C4-2B (cell line): ENCODE measurements at regions not wholly inside any gene's neighbourhood (a gene's known extent, or its start where the extent isn't known, plus 50 kb on each side); places are given as distances from the start of the nearest gene placed in this dataset.

Experiments used
- H3K27ac ChIP-seq: fragments of 450-650 bp; 2 replicates; pipeline ENCODE4 v1.5.1; 2017
- ZFX ChIP-seq: fragments of 450-650 bp; IDR thresholded peaks from 2 replicates; pipeline ENCODE4 v1.6.1; 2017
- TF ChIP-seq, protein P1 (sequence below): fragments of 450-650 bp; conservative IDR thresholded peaks from 2 replicates; pipeline ENCODE4 v1.5.1; 2017; ENCODE audit warnings: mild to moderate bottlenecking

DNA sequence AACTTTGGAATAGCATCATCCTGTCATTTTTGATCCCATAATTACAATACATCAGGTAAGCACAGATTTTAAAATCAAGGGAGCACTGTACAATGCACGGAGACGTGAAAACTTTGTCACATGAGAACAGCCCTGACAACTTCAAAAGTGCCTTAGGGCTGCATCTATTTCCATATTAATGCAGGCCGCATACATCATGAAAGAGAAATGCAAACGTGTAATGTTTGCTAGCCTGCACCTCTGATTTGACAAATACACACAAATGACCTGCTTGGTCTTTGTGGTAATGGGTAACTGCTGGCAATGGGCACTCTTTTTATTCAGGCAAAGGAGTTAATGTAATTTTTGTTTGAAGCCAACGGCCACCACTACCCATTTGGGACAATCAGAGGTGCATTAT, 202.0 kb upstream of the EPHA4 start:
- TF ChIP-seq, protein P1, sequence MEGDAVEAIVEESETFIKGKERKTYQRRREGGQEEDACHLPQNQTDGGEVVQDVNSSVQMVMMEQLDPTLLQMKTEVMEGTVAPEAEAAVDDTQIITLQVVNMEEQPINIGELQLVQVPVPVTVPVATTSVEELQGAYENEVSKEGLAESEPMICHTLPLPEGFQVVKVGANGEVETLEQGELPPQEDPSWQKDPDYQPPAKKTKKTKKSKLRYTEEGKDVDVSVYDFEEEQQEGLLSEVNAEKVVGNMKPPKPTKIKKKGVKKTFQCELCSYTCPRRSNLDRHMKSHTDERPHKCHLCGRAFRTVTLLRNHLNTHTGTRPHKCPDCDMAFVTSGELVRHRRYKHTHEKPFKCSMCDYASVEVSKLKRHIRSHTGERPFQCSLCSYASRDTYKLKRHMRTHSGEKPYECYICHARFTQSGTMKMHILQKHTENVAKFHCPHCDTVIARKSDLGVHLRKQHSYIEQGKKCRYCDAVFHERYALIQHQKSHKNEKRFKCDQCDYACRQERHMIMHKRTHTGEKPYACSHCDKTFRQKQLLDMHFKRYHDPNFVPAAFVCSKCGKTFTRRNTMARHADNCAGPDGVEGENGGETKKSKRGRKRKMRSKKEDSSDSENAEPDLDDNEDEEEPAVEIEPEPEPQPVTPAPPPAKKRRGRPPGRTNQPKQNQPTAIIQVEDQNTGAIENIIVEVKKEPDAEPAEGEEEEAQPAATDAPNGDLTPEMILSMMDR: no peak
- TF ChIP-seq ZFX: no peak
- H3K27ac ChIP-seq: no peak overlapping the region

DNA sequence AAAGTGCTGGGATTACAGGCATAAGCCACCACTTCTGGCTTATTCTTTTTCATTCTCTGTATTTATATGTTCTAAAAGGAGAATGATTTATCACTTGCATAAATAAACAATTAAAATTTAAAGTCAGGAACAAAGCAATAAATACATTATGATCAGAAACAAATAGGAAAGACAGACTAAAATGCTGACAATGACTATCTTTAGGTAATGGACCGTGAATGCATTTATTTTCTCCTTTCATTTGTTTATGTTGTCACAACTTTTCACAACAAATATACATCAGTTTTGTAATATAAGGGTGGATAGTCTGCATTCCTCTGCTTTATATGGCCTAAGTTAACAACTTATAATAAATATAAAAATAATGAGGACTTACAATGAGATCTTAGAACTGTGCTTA, 199.2 kb upstream of the EPHA4 start:
- no peak overlapping the region for H3K27ac ChIP-seq
- no peak for TF ChIP-seq ZFX
- TF ChIP-seq, protein P1: no peak

DNA sequence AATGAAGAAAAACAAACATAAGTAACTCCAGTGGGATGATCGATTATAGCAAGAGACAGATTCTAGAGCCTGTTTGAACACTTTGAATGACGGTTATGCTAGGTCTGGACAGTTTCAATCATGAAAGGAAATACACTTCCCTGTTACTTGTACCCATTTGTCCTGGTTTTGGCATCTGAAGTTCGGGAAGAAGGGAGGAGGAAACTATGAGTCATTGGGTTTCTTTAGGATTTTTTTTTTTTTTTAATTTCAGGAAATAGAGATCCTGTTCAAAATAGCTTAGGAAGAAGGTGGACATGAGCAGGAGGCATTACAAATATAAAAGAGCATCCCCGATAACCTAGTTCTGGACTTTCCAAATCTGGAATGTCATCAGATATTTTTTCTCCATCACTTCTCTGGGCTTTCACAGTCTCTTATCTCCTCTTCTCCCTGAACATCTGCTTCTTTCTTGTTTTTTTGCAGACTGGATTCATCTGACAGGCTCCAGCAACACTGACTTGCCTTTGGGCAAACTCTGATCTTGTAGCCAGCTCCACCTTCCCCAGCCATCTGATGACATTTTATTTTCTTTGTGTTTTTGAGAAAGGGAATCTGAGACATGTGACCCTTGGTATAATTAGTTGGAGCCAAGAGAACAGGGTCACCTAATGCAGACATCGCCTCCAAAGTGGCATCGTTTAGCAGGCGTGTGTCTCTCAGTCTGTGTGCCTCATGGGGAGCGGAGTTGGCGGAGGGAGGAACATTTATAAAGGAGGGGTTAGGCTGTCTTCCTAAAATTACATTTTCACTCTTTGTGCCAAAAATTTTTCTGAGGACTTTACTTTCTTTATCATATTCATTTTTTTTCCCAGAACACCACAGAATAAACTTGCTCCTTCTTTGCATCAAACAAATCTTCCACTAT, 195.3 kb upstream of the EPHA4 start:
- TF ChIP-seq, protein P1: no peak
- TF ChIP-seq ZFX: no peak
- no peak overlapping the region for H3K27ac ChIP-seq

DNA sequence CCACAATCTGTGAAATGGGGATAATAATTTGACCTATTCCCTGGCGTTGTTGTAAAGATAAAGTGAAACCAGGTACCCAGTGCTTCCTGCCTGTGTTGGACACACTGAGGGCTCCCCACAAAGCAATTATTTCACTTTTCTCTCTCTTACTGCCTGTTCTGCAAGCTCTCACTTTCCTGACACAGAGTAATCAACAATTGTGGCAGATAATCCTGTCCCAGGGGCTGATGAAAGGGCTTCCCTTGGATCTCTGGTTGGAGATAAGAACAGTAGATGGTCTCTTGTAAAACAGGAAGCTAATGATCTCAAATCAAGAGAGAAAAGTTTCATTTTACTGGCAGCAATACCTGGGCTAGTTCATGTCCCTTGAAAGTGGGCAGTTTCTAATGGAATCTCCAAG, 190.4 kb upstream of the EPHA4 start:
- no peak for TF ChIP-seq ZFX
- TF ChIP-seq, protein P1: no peak

DNA sequence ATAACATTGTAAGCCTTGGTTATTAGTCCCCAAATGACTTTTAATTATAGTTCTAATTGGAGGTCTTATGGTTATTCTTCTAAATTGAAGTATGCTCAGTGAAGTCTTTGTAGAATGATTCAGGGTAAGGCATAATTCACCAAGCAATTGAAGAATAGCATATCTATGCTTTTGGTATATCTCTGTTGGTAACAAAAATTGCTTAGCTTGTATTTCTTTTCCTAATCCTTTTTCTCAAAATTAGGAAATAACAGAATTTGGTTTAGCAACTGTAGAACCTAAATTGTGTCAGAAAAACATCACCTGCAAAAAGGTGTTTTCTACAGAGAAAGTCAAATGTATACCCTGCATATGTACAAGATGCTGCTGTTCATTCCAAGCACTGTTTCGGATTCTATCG, 189.2 kb upstream of the EPHA4 start:
- no peak overlapping the region for H3K27ac ChIP-seq
- no peak for TF ChIP-seq ZFX
- TF ChIP-seq, protein P1: no peak

More for the DNA sequence above, 190.4 kb upstream of the EPHA4 start:
- H3K27ac ChIP-seq: no peak overlapping the region

DNA sequence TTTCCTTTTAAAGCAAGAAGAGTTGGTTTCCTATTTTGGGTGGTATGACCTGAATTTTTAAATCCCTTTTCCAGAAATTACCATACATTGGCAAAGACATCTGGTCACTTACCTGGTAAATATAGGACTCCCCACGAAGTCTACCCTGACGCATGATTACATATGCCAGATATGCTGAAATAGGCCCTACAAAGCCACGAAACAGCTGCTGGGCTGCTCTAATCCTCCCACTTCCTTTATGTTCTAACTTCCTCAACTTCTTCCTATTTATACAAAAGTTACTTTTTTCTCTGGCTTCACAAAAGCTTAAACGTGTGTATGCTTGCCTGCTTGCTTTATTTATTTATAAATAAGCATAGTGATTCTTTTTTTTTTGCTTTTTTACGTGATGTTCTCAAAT, 186.0 kb upstream of the EPHA4 start:
- no peak overlapping the region for H3K27ac ChIP-seq
- TF ChIP-seq, protein P1: no peak
- TF ChIP-seq ZFX: no peak

DNA sequence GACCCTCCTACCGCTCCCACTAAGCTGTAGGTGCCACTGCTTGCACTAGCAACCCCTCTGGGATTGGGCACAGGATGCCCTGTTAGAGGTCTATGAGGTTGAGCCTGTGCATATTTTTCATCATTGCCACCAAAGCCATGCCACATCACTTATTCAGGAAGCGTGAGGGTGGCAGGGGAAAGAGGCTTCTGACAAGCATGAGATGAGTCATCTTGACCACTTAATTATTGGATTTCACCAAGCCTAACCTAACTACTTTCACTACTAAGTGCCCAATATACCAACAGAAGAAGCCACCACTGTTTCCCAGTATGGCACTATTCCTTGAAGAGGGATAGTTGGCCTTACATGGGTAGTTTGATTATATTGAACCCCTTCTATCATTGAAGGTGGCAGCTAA, 181.3 kb upstream of the EPHA4 start:
- TF ChIP-seq ZFX: no peak
- TF ChIP-seq, protein P1: no peak
- H3K27ac ChIP-seq: no peak overlapping the region
